Right lobe of liver (tissue), 6 donors: ENCODE measurements at regions not wholly inside any gene's neighbourhood (a gene's known extent, or its start where the extent isn't known, plus 50 kb on each side); places are given as distances from the start of the nearest gene placed in this dataset.

Experiments
- ATAC-seq, 4 donors: fragments of 200-7000 bp; cut with Tn5 transposase; one replicate each; pipeline ENCODE4 v1.9.1; 2020; ENCODE audit warnings: mild to moderate bottlenecking in 4 of 4, moderate library complexity in 4 of 4
- DNase-seq, 3 donors: peaks; one replicate each; pipeline ENCODE4 v3.0.0-alpha.2; 2020
- H3K27ac ChIP-seq, 3 donors: fragments of 200-600 bp; one replicate each; pipeline ENCODE4 v1.8.0; 2022
- H3K27me3 ChIP-seq, 2 donors: fragments of 200-600 bp; one replicate each; pipeline ENCODE4 v1.8.0; 2022
- H3K36me3 ChIP-seq, 4 donors: fragments of 200-600 bp; sonication (generic) in 1 of 4; one replicate each; pipeline versions ENCODE4 v1.5.1 to v1.8.0; 2017 to 2022; ENCODE audit warnings: control low read depth in 1 of 4
- H3K4me1 ChIP-seq, 4 donors: fragments of 200-600 bp; sonication (generic) in 1 of 4; one replicate each; pipeline versions ENCODE4 v1.5.1 to v1.8.0; 2017 to 2022; ENCODE audit warnings: control low read depth in 1 of 4
- H3K4me3 ChIP-seq, 3 donors: fragments of 200-600 bp; one replicate each; pipeline ENCODE4 v1.8.0; 2022
- H3K9me3 ChIP-seq, 4 donors: fragments of 200-600 bp; sonication (generic) in 1 of 4; one replicate each; pipeline versions ENCODE4 v1.5.1 to v1.8.0; 2017 to 2022; ENCODE audit warnings: control low read depth in 1 of 4
- CTCF ChIP-seq, 4 donors: fragments of 200-600 bp in 3 of 4; fragments of 450-650 bp in 1 of 4; IDR thresholded peaks; one replicate each; pipeline versions ENCODE4 v1.5.1 to v1.8.0; 2016 to 2022; ENCODE audit warnings: antibody characterized with exemption in 4 of 4, mild to moderate bottlenecking in 2 of 4
- POLR2A ChIP-seq: fragments of 450-650 bp; IDR thresholded peaks from one replicate; pipeline ENCODE4 v1.6.1; 2017; ENCODE audit warnings: antibody characterized with exemption, mild to moderate bottlenecking
- WGBS: methylation state at CpG from one replicate; pipeline ENCODE4 v1.1.6; 2018; ENCODE audit warnings: low coverage, low lambda C conversion rate; ENCODE audit not compliant: insufficient coverage; ENCODE audit errors: missing lambda C conversion rate; 5-methylcytosine and 5-hydroxymethylcytosine counted together
- intact Hi-C, 2 donors: fragments of 100-400 bp; cut with DNase I; formaldehyde crosslinking; loops; one replicate each; pipeline versions ENCODE4 v1.11.2 to v1.14.1; 2022
- donor health status: DM: no; HTN: yes; CAD: no.
- donor health status: DM: no; HTN: no; CAD: no.
- donor health status: DM: no; HTN: no; CAD: no.
- donor health status: DM: no; HTN: yes; CAD: no.
- donor health status: DM: no; HTN: yes; CAD: no.

- intact Hi-C loops = no loop called here
- Histone ChIP-seq H3K27me3 (no peaks in the 10 kb centered on the region), H3K36me3 (no peaks in the 10 kb centered on the region), H3K4me1 (no peaks in the 10 kb centered on the region), H3K4me3 (no peak overlapping the region), H3K9me3 (no peaks in the 10 kb centered on the region), H3K27ac (no peak overlapping the region)
- WGBS = 50% methylated on average over 7 of the region's 7 CpGs
- ATAC-seq (peak in 1 of 4 donors; percentile 42), DNase-seq (no peak)
- no peak for TF ChIP-seq CTCF (IDR thresholded peaks at IDR 0.05)
These were observed 89.9 kb upstream of the MITF start for GRCh38 chr3:69649120-69650065.

- Histone ChIP-seq H3K9me3 (no peaks in the 10 kb centered on the region), H3K27ac (no peak overlapping the region), H3K27me3 (no peaks in the 10 kb centered on the region), H3K4me3 (no peak overlapping the region), H3K4me1 (no peaks in the 10 kb centered on the region), H3K36me3 (no peaks in the 10 kb centered on the region)
- intact Hi-C loops = no loop called here
- 34% methylated on average over 2 of the region's 2 CpGs for WGBS
- TF ChIP-seq POLR2A (no peak), CTCF (IDR thresholded peaks at IDR 0.05) (no peak)
- ATAC-seq = no peak
- DNase-seq = no peak
These were observed 91.1 kb upstream of the MITF start for GRCh38 chr3:69648126-69648525.

GRCh38 chr3:69647511-69648110 is 91.7 kb upstream of the MITF start:
- DNase-seq (no peak), ATAC-seq (no peak)
- H3K27me3 ChIP-seq = no peaks in the 10 kb centered on the region
- H3K4me3 ChIP-seq = no peak overlapping the region
- intact Hi-C loops = no loop called here
- 32% methylated on average over 3 of the region's 3 CpGs for WGBS
- TF ChIP-seq CTCF (IDR thresholded peaks at IDR 0.05) (no peak), POLR2A (no peak)
- H3K36me3 ChIP-seq = no peaks in the 10 kb centered on the region
- H3K9me3 ChIP-seq = no peaks in the 10 kb centered on the region
- H3K4me1 ChIP-seq = no peaks in the 10 kb centered on the region
- H3K27ac ChIP-seq = no peak overlapping the region

GRCh38 chr3:69647081-69647480 is 92.2 kb upstream of the MITF start:
- Histone ChIP-seq H3K4me3 (no peak overlapping the region), H3K27me3 (no peaks in the 10 kb centered on the region), H3K4me1 (no peaks in the 10 kb centered on the region), H3K27ac (no peak overlapping the region), H3K9me3 (no peaks in the 10 kb centered on the region), H3K36me3 (no peaks in the 10 kb centered on the region)
- WGBS = 87% methylated on average over 3 of the region's 3 CpGs
- no peak for TF ChIP-seq CTCF (IDR thresholded peaks at IDR 0.05)
- no peak for TF ChIP-seq POLR2A
- DNase-seq (no peak), ATAC-seq (no peak)
- intact Hi-C loops = no loop called here
